ENCODE measurements at regions not wholly inside any gene's neighbourhood (a gene's known extent, or its start where the extent isn't known, plus 50 kb on each side); places are given as distances from the start of the nearest gene placed in this dataset.

DNA sequence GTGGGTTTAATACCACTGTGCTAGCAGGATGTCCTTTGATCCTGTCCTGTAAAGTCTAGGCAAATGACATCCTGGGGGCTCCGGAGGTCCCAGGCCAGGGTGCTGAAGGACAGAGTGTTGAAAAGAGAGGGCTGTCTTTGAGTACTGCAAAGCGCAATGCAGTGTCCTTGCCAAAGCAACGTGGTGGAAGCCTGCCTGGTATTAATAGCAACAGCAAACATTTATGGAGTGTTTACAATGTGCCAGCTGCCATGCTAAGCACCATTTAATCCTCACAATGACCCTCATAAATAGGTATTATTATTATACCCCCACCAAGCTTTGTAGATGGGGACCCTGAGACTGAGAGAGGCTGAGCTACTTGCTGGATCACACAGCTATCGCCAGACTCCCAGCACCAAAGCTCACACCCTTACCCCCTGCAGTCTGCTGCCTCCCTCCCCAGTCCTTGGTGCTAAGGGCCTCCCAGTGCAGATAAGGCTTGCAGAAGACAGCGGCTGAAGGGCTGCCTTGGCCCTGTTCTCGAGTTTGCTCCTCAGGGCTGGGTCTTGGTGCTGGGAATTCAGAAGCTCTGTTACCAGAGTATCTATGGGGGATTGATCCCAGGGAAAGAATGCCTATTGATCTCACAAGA lies 427.7 kb downstream of the FUT8 start:
- TF ChIP-seq, protein P1, sequence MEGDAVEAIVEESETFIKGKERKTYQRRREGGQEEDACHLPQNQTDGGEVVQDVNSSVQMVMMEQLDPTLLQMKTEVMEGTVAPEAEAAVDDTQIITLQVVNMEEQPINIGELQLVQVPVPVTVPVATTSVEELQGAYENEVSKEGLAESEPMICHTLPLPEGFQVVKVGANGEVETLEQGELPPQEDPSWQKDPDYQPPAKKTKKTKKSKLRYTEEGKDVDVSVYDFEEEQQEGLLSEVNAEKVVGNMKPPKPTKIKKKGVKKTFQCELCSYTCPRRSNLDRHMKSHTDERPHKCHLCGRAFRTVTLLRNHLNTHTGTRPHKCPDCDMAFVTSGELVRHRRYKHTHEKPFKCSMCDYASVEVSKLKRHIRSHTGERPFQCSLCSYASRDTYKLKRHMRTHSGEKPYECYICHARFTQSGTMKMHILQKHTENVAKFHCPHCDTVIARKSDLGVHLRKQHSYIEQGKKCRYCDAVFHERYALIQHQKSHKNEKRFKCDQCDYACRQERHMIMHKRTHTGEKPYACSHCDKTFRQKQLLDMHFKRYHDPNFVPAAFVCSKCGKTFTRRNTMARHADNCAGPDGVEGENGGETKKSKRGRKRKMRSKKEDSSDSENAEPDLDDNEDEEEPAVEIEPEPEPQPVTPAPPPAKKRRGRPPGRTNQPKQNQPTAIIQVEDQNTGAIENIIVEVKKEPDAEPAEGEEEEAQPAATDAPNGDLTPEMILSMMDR (IDR thresholded peaks at IDR 0.05): no peak
- no peak for TF ChIP-seq POLR2A (IDR thresholded peaks at IDR 0.05)

All from Peyer's patch (tissue), 4 donors.